ENCODE measurements at regions not wholly inside any gene's neighbourhood (a gene's known extent, or its start where the extent isn't known, plus 50 kb on each side); places are given as distances from the start of the nearest gene placed in this dataset.
A peak's percentile ranks its signal among the peaks of the same experiment; 100 is the strongest.
"Not testable (repeated sequence)": the region's sequence is repeated elsewhere in the genome, so short reads cannot be mapped to it uniquely, and the experiment has no call there.

GRCh38 chr6:132025468-132025867 is 74.3 kb upstream of the CCN2 start:
- no peak for DNase-seq

DNA sequence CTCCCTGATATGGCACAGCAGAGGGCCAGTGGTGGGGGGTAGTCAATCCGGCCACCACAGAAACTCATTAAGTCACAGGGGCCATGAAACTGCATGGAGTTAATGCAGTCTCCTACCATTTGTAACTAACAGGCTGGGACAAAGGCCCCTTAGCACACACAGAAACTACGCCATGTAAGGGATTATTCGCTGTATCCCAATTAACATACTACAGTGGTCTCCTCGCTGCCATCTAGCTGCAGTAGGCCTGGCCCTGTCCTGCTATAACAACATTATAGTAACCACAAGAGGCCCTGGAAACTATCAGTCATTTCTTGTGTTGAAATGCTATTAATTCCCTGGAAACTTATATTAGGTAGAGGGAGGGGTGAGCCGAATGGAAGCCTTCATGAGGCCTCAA is 72.3 kb upstream of the CCN2 start:
- no peak for DNase-seq

DNA sequence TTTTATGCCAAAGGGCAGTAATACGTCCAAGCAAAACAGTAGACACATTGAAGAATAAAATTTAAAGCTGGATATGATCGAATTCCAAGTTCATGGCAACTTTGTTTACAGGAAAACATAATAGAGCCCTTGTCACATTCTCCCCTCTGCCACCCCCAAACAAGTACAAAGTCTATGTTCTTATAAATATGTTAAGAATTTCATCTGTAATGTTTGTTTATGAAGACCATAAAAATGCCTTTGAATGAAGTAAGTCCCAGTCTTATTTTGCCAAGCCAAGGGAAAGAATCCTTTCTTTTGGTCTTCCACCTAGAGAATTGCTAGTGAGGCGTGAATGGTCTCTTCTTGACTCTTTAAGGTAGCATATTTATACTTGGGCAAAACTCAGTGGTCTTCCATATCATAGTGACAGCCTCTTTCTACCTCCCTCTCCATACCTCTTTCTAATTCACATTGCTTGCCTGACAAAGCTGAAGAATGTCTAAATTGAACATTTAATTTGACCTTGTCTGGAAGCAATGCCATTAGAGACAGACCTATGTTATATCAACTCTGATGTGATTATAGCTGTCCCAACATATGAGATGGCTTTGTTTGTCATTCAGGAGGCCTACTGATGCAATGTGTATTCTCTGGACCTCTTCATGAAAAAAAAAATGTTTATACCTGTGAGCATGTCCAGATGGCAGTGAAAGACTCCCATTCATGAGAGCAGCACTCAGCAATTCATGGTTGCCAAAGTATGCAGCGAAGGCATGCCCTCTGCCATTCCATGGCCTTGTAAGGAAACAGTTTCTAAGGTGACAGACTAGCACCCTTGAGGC is 70.6 kb upstream of the CCN2 start:
- no peak for DNase-seq

- not testable (repeated sequence) for DNase-seq
These were observed 69.7 kb upstream of the CCN2 start for GRCh38 chr6:132020918-132021317.

GRCh38 chr6:132020138-132020581 is 69.0 kb upstream of the CCN2 start:
- DNase-seq: no peak

GRCh38 chr6:132019586-132019985 is 68.4 kb upstream of the CCN2 start:
- DNase-seq: no peak

- DNase-seq: no peak
These were observed 66.8 kb upstream of the CCN2 start for GRCh38 chr6:132017942-132018341.

DNA sequence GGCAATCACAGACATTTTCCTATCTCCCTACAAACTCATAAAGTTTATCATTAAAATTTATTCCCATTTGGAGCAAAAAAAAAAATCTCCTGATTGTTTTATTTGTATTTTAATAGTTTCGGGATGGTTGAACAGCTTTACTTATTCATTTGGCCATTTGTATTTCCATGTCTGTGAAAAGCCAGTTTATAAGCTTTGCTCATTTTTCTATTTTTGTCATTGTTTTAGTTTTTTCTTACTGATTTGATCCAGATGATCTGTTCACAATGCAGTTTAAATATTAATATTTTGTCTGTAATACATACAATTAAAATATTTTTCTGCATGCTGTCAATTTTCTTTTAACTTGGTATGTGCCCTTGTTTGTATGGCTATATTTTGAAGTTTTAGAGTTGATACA is 65.2 kb upstream of the CCN2 start:
- no peak for DNase-seq

GRCh38 chr6:132011582-132011981 is 60.4 kb upstream of the CCN2 start:
- DNase-seq: peak; percentile 79

GRCh38 chr6:132009175-132009574 is 58.0 kb upstream of the CCN2 start:
- no peak for DNase-seq

GRCh38 chr6:132007474-132008190 is 56.5 kb upstream of the CCN2 start:
- no peak for DNase-seq

GRCh38 chr6:132005178-132005577 is 54.0 kb upstream of the CCN2 start:
- DNase-seq: no peak

- DNase-seq: no peak
These were observed 53.5 kb upstream of the CCN2 start for GRCh38 chr6:132004668-132005067.

DNA sequence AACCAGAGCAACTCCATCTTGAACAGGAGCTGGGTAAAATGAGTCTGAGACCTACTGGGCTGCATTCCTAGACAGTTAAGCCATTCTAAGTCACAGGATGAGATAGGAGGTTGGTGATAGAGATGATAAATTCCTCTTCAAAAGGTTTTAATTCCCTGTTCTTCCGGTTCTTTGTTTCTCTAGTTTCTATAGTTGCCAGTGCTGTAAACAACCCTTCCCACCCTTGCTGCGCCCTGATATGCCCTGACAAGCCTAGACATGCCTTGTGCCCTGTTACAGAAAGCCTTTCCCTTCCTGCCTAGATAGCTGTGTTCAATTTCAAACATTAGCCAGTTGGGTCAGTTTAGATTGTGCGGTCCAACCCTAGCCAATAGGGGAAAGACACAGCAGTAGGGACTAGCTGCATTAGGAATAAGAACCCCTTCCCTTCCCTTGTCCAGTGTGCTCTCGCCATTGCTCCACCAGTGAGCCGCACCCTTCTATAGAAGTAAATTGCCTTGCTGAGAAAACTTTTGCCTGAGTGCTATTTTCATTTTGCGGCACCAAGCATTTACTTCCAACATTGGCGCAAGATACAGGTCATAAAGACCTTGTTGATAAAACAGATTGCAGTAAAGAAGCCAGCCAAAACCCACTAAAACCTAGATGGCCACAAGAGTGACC is 52.5 kb upstream of the CCN2 start:
- no peak for DNase-seq
